Colonic mucosa (tissue), 4 donors: ENCODE measurements at regions not wholly inside any gene's neighbourhood (a gene's known extent, or its start where the extent isn't known, plus 50 kb on each side); places are given as distances from the start of the nearest gene placed in this dataset.

Experiments used
- DNase-seq: peaks from one replicate; pipeline ENCODE4 v3.0.0-alpha.2; 2020
- H3K27ac ChIP-seq: fragments of 200-600 bp; one replicate; pipeline ENCODE4 v1.8.0; 2021
- H3K27me3 ChIP-seq: fragments of 200-600 bp; one replicate; pipeline ENCODE4 v1.8.0; 2021
- H3K36me3 ChIP-seq: fragments of 200-600 bp; one replicate; pipeline ENCODE4 v1.8.0; 2021
- H3K4me1 ChIP-seq: fragments of 200-600 bp; one replicate; pipeline ENCODE4 v1.8.0; 2021; ENCODE audit warnings: mild to moderate bottlenecking
- H3K4me3 ChIP-seq: fragments of 200-600 bp; one replicate; pipeline ENCODE4 v1.8.0; 2021
- H3K9ac ChIP-seq, 2 donors: one replicate each; pipeline ENCODE4 v1.7.0; 2013; ENCODE audit warnings: control low read depth in 2 of 2, low read depth in 2 of 2, low read length in 2 of 2
- H3K9me3 ChIP-seq: fragments of 200-600 bp; one replicate; pipeline ENCODE4 v1.8.0; 2021
- CTCF ChIP-seq: fragments of 200-600 bp; IDR thresholded peaks from one replicate; pipeline ENCODE4 v1.8.0; 2022; ENCODE audit warnings: antibody characterized with exemption, mild to moderate bottlenecking
- intact Hi-C: fragments of 100-400 bp; cut with DNase I; formaldehyde crosslinking; loops from one replicate; pipeline ENCODE4 v1.14.1; 2022
- donor health status: healthy.
- donor health status: DM: no; HTN: no; CAD: no.
- donor health status: DM: no; HTN: no; CAD: no.

- Histone ChIP-seq H3K27ac (no peak overlapping the region), H3K4me1 (no peaks in the 10 kb centered on the region), H3K27me3 (no peaks in the 10 kb centered on the region), H3K36me3 (no peaks in the 10 kb centered on the region), H3K9ac (no peak overlapping the region), H3K9me3 (no peaks in the 10 kb centered on the region), H3K4me3 (no peak overlapping the region)
- TF ChIP-seq CTCF, result no peak
- DNase-seq, result no peak
- intact Hi-C loops, result no loop called here
Observed at GRCh38 chr9:110106661-110107060, 101.3 kb downstream of the C9orf152 start.

- Histone ChIP-seq H3K4me1 (no peaks in the 10 kb centered on the region), H3K36me3 (no peaks in the 10 kb centered on the region), H3K27me3 (no peaks in the 10 kb centered on the region), H3K27ac (no peak overlapping the region), H3K4me3 (no peak overlapping the region), H3K9me3 (no peaks in the 10 kb centered on the region), H3K9ac (no peak overlapping the region)
- TF ChIP-seq CTCF, result no peak
- DNase-seq, result no peak
- intact Hi-C loops, result no loop called here
Observed at GRCh38 chr9:110109333-110110092, 98.4 kb downstream of the C9orf152 start.

GRCh38 chr9:110110154-110110553 lies 97.8 kb downstream of the C9orf152 start:
- Histone ChIP-seq H3K27me3 (no peaks in the 10 kb centered on the region), H3K36me3 (no peaks in the 10 kb centered on the region), H3K9ac (no peak overlapping the region), H3K9me3 (no peaks in the 10 kb centered on the region), H3K4me1 (no peaks in the 10 kb centered on the region), H3K27ac (no peak overlapping the region), H3K4me3 (no peak overlapping the region)
- intact Hi-C loops, result no loop called here
- TF ChIP-seq CTCF, result no peak
- no peak for DNase-seq

GRCh38 chr9:110111868-110112267 lies 96.1 kb downstream of the C9orf152 start:
- intact Hi-C loops, result no loop called here
- H3K4me1 ChIP-seq, result no peaks in the 10 kb centered on the region
- no peak overlapping the region for H3K27ac ChIP-seq

GRCh38 chr9:110112792-110113191 lies 95.2 kb downstream of the C9orf152 start:
- no peak overlapping the region for H3K27ac ChIP-seq
- intact Hi-C loops, result no loop called here

More at GRCh38 chr9:110111868-110112267, 96.1 kb downstream of the C9orf152 start:
- H3K27me3 ChIP-seq, result no peaks in the 10 kb centered on the region
- H3K9ac ChIP-seq, result no peak overlapping the region
- H3K36me3 ChIP-seq, result no peaks in the 10 kb centered on the region
- DNase-seq, result no peak
- no peak overlapping the region for H3K4me3 ChIP-seq
- TF ChIP-seq CTCF, result no peak
- no peaks in the 10 kb centered on the region for H3K9me3 ChIP-seq

More at GRCh38 chr9:110112792-110113191, 95.2 kb downstream of the C9orf152 start:
- Histone ChIP-seq H3K4me1 (no peaks in the 10 kb centered on the region), H3K9ac (no peak overlapping the region), H3K27me3 (no peaks in the 10 kb centered on the region), H3K9me3 (no peaks in the 10 kb centered on the region), H3K36me3 (no peaks in the 10 kb centered on the region), H3K4me3 (no peak overlapping the region)
- TF ChIP-seq CTCF, result no peak
- DNase-seq, result no peak
